HT1080 (cell line): ENCODE measurements at regions not wholly inside any gene's neighbourhood (a gene's known extent, or its start where the extent isn't known, plus 50 kb on each side); places are given as distances from the start of the nearest gene placed in this dataset.
"Not testable (repeated sequence)": the region's sequence is repeated elsewhere in the genome, so short reads cannot be mapped to it uniquely, and the experiment has no call there.

ENCODE experiments used
- DNase-seq: peaks from one replicate; pipeline ENCODE4 v3.0.0-alpha.2; 2015; ENCODE audit warnings: low read depth

DNA sequence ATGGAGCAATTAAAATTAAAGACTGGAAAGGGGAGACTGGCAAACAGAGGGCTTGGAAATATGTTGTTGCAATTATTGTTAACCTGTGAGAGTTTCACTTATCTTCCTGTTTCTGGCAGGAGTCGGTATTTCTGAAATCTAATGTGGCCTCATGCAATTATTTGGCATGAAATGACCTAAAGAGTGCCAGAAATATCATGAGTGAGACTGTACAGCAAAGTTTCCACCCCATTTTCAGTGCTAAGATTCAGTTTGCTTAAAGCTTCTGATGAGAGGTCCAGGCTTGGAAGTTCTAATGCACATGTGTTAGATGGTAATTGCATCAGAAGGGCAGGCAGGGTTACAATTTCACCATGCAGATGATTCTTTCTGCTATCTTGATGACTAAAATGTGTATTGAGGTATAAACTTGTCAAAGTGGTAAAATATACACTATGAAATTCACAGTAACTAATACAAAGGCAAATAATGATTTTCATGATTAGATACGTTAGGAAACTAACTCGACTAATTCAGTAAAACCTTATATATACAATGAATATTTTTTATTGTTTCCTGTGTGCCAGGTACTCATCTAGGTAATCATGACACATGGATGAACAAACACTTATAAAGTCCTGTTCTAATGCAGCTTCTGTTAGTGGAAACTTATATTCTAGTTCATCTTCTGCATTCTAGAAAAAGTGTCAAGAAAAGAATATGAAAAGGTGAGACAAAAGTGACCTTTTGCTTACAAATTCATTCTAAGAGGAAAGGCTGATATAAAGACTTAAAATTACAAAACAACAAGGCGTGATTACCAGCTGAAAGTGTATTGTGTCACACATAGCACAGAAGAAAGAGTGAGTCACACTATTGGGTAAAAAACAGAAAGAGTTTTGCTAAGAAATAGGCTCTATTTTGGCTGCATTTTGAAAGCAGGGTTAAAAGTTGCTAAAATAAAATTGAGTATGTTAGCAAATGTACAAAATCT lies 533.4 kb upstream of the SEMA3D start:
- DNase-seq: peak; percentile 40

DNA sequence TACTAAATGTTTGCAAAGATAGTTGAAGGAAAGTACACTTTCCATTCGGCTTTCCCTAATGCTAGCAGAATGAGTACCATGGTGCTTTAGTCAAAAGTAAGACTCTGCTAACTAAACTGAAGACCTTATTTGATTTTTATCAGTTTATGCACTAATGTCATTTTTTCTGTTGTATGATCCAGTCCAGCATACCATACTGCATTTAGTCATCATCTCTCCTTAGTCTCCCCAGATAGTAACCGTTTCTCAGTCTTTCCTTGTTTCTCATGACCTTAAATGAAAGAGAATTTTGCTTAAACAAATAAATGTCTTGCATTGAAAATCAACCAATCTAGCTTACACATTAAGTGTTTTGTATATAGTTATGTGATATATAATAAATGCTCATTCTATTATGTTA lies 529.5 kb upstream of the SEMA3D start:
- no peak for DNase-seq

DNA sequence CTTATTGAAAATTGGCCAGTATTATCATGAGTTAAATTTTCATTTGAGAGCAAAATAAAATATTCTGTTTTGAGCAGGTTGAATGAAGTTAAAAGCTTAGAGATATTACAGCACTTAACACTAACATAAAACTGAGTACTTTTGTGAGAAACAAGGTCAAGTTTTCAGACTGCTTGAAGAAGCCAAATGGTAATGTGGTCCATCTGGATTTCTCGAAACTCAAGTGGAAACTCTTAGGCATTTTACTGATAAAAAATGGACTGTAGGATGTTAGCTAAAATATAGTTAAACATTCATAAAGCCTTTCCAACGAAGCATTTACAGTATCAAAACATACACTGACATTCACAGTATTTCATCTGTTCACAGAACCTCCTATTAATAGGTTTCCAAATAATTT lies 528.1 kb upstream of the SEMA3D start:
- DNase-seq: no peak

DNA sequence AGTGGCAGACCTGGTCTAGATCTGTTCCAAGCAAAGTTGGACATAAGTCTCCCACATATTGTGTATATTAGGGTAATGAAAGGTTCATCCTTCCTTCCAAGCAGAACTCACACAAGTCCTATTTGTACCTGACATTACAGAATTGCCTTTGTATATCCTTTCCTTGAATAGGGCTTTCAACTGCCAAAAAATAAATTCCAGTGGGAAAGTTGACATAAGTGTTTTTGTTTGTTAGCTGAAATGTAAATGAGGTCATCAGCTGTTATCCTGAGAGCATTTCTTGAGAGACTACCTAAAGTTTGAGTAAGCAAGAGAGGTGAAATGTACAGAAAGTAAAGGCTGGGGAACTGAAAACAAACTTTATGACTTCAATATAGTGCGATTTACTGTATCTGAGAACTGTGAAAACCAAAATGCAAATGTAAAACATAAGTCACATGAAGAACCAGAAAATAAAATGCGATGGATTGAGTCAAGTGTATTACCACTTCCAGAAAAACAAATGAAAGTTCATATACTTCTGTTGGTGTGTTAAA lies 527.3 kb upstream of the SEMA3D start:
- no peak for DNase-seq

DNA sequence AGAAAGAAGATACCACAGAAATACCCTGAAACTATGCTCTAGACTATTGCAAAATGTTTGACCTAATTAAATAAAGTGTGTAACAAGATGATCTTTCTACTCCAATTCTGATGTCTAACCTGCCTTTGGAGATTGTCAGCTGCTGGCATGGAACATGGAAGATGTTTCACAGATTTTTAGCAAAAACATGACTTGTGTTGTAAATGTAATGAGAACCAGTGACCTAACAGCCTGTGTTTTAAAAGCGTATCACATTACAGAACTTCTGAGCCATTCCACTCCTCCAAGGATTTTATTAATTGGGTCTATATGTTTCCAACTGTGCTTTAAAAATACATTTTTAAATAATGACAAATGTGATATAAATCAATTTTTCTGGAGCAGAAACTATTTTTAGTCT lies 526.3 kb upstream of the SEMA3D start:
- no peak for DNase-seq

DNA sequence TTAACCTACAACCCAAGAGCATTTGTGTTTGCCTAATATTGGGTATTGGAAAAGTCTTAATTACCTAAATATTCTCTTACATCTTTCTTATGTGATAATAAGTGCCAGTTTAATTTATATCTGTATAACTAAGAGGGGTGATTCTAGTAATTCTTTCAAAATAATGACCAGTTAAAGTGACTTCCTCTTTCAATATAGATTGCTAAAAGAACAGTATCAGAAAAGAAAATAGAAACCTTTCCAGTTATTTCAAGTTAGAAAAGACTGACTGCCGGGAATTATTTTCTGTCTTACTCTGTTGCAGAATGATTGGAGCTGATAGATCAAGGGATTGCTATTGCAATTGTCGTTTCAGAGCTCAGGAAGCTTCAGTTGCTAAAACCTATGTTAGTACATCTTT lies 525.0 kb upstream of the SEMA3D start:
- no peak for DNase-seq

DNA sequence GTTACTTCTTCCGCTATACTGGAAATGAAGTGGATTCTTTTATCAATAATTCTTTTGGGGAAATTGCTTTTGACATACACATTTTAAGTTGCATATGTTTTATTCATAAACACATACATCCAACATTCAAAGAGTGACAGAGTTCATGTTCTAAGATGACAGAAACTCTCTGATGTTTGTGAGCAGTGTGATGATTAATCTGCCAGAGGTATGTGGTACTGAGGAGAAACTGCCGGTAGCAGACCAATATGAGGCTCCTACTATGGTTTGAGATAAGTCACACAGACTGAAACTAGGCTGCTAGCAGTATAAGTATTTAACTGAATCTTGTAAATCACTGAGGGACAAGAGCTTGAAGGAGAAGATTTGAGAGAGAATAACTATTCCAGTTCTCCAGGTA lies 524.1 kb upstream of the SEMA3D start:
- no peak for DNase-seq

DNA sequence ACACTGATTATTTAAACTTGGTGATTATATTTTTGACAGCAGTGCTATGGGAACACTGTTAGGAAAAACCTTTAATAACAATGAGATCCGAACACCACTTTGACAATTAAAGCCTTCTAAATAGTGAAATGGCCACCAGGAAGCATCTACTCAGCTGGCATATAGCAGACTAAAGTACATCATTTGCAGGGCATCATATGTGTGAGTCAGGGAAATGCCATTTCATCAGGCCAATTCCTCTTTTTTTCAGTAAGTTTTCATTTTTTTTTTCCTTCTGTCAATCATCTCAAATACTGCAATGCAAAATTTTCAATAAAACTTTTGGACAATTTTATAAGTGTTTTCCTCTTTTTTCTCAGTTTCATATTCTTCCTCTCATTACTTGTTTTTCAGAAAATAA lies 521.4 kb upstream of the SEMA3D start:
- no peak for DNase-seq

DNA sequence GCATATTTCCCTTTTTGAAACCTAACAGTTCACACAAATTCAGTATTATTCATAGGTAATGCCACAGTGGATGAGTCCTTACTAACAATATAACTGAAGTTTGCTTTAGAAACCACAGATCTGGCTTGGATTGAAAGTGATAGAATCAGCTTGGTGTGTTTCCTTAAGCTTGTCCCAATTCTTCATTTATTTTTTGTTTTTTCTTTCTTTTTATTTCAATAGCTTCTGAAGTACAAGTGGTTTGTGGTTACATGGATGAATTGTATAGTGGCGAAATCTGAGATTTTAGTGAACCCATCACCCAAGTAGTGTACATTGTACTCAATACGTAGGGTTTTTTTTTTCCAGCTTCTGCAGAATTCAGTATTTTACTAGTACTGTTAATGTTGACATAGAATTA lies 518.2 kb upstream of the SEMA3D start:
- peak; percentile 18 for DNase-seq

DNA sequence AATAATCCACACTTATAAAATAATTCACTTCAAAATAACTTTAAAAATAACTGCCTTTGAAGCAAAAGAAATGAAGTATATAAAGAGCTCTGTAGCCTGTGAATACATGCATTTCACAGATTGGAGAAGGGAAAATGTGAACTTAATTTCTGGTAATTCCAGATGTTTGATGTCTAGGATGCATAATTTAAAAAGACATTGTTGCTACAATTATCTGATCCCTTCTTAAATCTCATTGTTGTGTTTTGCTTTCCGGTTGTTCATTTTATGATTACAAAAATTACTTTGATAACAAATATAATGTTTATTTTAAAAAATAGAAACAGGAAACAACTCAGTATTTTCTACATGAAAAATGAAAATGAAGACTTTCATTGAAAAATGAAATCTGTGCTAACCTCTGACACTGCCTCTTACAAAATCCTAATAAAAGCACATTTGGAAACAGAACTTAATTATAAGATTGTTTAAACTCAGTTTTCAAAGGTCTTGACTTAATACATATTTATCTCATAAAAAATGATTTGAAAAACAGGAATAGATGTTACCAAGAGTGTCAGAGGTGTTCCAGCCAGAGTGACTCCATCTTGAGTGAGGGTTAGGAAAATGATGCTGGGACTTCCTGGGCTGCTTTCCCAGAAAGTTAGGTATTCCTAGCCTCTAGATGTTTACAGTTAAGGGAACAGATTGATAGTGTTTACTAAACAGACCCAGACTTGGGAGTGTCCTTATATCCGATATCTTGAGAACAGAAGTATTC lies 516.6 kb upstream of the SEMA3D start:
- no peak for DNase-seq

DNA sequence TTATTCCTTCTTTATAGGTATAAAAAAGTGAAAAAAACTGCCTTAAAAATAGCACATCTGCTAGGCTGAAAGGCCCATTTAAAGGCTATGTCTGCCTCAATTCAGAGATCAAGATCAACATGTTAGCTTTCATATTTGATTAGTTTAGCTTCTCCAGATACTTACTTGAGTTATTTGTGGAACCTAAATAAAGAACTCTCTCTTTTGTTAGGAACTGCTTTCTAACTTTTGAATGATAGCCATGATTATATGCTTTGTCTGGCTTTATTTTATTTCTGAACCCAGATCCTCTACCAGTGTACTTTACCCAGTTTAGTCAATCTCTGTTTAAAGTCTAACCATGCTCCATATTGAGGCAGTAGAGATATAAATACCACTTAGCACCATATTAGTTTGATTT lies 515.5 kb upstream of the SEMA3D start:
- no peak for DNase-seq

DNA sequence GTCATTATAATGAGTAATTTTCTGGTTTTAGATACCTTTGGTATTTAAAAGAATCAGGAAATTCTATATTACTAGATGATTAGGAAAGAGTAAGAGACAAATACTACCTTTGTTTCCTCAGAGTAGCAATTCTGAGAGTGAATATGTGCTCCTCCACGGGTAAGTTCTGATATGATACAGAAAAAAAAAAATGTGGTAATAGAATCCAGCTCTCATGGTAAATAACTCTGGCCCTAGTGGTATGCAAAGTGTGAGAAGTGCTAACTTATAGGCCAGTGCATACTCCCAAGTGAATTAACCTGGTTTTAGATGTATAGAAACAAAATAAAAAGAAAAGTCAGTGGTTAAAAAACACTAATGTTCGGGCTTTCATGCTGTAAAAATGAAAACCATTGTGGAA lies 512.6 kb upstream of the SEMA3D start:
- DNase-seq: no peak

DNA sequence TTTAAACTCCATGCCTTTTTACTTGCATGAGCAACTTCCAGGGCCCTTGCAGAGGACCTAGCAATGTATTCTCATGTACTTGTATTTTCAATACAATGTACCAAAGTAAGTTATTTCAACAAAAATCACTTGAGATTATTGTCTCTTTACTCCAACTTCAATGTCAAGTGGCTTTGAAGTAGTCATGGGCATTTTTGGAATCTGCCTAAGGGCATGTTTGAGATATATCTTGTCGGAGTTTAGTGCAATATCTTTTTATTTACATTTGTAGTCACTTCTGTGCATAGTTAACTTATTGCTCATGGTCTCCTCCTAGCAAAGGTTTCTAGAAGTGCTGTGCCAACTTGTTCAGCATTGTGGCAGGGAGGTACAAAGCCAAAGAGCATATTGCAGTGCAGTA lies 508.7 kb upstream of the SEMA3D start:
- DNase-seq: peak; percentile 51

DNA sequence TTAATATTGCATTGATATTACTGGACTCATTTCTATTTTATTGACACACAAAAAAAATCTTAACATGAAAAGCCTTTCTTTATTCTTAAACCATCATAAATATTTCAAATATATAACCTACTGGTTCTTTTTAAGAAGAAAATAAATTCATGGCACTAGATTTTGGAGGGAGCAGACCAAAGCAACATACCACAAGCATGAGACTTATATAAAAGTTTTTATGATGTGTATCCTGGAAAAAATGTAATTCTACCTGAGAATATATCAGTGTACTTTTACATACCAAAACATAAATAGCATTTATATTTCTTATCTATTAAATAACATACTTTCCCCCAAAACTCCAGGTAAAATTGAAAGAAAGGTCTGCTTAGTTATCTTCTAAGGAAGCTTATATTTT lies 508.2 kb upstream of the SEMA3D start:
- no peak for DNase-seq

DNA sequence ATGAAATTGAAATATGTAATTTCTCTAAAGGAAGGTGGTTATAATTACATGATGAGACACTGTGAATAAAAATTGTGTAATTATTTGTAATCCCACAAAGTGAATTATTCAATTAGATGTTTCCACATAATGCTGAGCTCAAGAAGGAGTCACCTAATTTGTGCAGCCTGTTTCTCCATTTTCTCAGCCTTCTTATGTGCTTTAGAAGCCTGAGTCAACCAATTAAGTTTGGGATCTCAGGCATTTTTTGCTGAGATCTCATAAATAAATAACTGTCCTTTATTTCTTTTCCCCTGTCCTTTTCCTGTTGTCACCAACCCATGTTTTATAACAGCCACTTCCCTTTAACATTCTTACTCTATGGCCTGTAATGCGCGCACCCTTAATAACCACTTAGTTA lies 506.5 kb upstream of the SEMA3D start:
- no peak for DNase-seq

DNA sequence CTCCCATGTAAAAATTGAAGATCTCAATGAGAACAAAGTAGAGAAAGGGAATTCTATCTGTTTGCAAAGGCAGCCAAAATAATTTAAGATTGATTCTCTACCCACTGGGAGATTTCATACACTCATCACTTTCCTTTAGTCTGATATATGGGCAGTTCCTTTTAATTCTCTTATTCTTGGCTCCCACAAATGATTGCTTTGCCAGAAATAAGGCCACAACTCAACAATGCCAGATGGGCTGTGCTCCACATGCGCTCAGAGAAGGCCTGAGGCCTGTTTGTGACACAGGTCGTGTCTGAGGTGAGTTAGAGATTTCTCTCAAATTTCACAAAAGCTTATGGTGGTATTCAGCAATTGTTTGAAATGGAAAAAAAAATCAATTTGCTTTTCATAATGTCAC lies 501.9 kb upstream of the SEMA3D start:
- DNase-seq: no peak

DNA sequence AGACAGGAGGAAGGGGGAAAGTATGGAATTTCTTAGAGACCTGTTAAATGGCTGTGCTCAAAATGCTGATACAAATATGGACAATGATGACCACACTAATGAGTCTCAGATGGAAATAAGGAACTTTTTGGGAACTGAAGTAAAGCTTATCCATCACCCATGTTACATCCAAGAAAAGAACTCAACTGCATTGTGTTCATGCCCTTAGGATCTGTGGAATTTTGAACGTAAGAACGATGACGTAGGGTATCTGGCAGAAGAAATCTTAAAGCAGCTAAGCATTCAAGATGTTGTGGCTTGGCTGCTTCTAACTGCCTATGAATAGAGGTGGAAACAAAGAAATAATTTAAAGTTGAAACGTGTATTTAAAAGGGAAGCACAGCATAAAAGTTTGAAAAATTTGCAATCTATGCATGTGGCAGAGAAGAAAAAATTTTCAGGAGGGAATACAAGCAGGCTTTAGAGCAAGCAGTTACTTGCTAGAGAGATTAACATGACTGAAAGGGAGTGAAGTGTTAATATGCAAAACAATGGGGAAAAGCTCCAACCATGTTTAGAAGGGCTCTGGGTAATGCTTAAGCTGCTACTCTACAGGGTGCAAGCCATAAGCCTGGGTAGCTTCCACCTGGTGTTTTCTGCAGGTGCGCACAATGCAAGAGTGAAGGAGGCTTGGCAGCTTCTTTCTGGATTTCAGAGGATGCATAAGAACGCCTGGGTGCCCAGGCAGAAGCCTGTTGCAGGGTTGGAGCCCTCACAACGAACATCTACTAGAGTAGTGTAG lies 499.7 kb upstream of the SEMA3D start:
- DNase-seq: no peak

DNA sequence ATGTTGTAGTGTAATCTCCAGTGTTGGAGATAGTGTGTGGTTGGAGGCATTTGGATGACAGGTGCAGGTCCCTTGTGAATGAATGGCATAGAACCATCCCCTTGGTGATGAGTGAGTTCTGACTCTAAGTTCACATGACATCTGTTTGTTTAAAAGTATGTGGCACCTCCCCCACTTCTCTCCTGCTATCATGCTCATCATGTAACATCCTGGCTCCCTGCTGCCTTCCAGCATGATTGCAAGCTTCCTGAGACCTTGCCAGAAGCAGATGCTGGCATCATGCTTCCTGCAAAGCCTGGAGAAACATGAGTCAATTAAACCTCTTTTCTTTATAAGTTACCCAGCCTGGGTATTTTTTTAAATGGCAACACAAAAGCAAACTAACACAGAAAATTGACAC lies 499.0 kb upstream of the SEMA3D start:
- peak; percentile 76 for DNase-seq

DNA sequence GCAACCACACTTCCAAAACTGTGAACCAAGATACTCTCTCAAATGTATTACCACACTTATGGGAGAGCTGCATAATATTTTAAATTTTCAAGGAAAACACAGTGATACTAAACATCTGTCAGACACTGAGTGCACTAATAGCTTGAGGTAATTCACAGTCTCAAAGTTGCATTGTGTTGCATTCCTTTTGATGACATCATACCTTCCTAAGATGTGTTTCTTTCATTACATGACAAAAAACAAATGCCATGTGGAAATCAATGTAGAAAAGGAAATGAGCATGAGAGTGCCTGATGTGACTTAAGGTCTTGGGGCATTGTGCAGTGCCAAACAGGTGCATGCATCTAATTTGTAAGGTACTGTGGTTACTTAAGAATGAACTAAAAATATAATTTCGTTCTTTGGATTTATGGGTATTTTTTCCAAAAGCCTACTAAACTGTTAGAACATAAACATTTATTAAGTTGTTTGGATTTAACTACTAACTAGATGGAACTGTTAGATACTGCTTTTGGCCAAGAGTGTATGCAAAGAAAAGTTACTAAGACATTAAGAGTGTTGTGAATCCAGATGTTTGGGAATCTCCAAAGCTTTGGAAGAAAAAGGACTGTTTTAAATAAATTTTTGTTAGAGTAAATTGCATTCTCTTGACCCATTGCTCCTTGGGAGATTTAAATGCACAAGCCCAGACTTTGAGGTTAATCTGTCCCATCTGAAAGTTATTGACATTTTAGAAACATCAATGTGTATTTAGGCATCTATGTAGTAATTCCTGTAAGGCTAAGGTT lies 496.2 kb upstream of the SEMA3D start:
- no peak for DNase-seq

DNA sequence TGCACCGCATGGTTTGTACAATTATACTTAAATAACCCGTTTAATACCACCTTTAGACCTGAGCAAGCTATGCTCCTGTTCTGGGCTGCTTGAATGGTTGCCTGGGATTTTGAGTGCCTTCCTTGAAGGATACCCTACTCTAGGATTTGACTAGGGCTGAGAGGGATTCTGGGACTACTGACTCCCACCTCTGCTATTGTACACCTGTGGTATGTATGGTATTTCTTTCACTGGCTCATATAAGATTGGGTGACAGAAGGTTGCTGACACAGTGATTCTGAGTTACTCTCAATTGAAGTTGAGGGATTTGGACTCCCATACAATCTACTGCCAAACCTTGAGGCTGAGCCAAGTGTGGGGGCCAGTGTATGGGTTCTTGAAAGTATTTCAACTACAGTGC lies 494.4 kb upstream of the SEMA3D start:
- DNase-seq: no peak

DNA sequence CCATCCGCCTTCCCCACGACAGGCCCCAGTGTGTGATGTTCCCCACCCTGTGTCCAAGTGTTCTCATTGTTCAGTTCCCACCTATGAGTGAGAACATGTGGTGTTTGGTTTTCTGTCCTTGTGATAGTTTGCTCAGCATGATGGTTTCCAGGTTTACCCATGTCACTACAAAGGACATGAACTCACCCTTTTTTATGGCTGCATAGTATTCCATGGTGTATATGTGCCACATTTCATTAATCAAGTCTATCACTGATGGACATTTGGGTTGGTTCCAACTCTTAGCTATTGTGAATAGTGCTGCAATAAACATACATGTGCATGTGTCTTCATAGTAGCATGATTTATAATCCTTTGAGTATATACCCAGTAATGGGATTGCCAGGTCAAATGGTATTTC lies 488.2 kb upstream of the SEMA3D start:
- DNase-seq: not testable (repeated sequence)
